Stimulated activated CD4-positive, alpha-beta T cell treated with anti-CD3 and anti-CD28 coated beads, Interleukin-1b, Interleukin-23, amount 100 ng/mL, for 24 hours (primary cell): ENCODE measurements at regions not wholly inside any gene's neighbourhood (a gene's known extent, or its start where the extent isn't known, plus 50 kb on each side); places are given as distances from the start of the nearest gene placed in this dataset.

Experiments used
- DNase-seq, 4 experiments: peaks; one replicate each; pipeline ENCODE4 v3.0.0-alpha.2; 2020; ENCODE audit warnings: low read depth in 4 of 4, low spot score in 1 of 4

GRCh38 chr13:76024151-76024550, 388.0 kb downstream of the LMO7 start:
- no peak for DNase-seq

GRCh38 chr13:76023652-76024051, 387.5 kb downstream of the LMO7 start:
- DNase-seq: no peak

DNA sequence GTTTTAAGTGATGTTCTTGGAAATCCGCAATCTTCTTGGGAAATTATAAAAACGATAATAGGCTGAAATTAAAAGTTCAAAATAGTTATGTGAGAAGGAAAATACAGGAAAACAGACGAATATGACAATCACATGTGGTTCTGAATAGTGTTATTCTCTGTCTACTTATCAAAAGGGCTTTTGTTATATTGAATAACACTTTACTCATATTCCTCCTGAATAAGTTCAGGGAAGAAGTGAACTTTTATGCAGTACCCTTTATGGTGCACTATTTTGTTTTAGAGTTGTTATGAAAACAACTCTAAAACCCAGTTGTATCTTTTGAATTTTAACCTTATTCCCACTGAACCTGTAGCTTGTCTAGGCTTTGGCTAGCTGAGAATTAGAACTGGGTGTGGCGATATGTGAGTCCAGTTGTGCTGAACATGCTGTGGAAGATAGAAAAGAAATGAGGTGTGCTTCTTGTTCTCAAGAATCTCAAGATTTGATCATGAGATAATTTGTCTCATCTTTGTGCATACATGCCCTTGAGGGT, 384.4 kb downstream of the LMO7 start:
- DNase-seq: no peak

DNA sequence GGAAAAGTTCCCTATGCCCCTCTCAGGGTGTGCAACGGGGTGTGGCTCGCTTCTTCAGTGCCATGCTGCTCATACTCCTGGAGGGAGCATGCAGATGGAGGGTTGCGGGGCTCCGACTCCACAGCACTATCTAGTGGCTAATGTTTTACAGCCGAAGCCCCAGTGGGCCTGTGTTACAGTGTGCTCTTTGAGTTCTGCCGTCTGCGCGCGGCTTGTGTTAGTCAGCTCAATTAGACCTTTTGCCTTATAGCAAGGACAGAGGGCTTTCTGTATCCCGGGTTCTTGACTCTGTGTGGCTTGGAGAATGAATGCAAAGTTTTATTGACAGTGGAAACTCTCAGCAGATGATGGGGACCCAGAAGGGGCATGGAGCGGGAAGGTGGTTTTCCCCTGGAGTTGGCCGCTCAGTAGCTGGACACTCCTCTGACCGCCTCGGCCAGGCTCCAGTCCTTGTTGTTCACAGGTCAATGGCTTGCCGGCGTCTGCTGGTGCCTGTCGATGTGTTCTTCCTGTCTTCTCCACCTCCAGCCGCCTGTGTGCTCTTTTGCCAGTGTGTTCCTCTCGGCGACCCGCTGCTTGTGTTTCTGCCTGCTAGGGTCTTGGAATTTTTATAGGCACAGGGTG, 383.4 kb downstream of the LMO7 start:
- DNase-seq: no peak

- DNase-seq: no peak
Observed at GRCh38 chr13:76017861-76018556, 381.9 kb downstream of the LMO7 start.

DNA sequence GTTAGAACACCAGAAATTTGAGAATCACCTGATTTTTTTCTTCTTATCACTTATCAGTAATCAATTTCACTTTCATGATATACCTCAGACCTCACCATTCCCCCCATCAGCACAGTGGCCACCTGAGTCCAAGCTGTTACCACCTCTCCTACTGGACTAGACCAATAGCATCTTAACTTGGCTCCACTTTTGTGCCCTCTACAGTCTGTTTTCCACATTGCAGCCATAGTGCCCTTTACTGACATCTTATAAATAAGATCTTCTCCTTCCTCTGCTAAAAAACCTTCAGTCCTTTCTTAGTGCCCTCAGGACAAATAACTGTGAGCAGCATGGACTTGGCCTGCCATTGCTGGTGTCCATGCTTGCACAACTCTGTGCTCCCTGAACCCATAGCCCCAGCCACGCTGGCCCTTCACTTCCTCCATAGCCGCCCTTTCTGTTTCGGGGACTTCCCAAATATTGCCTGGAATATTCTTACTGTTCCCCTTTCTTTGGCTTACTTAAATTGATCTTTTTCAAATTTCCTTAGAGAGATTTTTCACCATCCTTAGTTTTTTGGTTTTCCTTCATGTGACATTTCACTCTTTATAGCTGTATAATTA, 380.8 kb downstream of the LMO7 start:
- no peak for DNase-seq

DNA sequence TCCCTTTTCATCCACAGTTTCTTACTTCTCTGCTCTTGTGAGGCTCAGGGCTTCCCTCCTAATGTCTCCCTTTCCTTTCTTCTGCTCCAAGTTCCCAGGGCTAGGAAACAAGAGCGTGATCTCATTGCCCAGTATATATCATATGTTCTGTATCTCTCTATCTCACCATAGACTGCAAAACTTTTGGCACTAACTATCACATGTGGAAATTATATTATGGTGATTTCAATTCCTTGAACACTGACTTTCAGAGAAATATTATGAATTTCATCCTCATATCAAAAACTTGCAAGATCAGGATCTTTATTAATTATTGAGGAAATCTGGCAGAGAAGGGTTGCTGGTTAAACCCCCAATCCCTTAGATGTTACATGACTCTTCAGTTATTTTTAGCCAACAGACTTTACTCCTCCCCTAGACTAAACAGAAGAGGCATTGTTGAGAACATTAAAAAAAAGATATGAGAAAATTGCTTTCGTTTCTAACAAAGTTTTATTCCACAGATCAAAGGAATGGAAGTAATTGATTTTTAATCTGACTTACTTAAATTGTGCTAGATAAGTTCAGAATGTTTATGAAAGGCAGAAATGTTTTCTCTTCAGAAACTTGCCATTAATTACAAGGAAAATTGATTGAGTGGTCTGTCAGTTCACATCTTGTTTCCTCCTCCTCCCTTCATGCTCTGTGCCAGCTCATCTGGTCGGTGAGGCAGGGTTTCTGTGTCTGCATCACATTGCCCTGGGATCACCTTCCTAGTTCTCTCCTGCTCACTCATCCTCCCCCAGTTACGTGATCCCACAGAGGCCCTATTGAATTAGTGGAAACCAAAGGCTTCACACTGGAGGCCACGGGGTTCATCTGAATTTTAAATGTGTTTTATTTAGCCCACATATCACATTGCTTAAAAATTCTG, 378.5 kb downstream of the LMO7 start:
- DNase-seq: no peak

- no peak for DNase-seq
Observed at GRCh38 chr13:76012091-76012721, 376.1 kb downstream of the LMO7 start.

DNA sequence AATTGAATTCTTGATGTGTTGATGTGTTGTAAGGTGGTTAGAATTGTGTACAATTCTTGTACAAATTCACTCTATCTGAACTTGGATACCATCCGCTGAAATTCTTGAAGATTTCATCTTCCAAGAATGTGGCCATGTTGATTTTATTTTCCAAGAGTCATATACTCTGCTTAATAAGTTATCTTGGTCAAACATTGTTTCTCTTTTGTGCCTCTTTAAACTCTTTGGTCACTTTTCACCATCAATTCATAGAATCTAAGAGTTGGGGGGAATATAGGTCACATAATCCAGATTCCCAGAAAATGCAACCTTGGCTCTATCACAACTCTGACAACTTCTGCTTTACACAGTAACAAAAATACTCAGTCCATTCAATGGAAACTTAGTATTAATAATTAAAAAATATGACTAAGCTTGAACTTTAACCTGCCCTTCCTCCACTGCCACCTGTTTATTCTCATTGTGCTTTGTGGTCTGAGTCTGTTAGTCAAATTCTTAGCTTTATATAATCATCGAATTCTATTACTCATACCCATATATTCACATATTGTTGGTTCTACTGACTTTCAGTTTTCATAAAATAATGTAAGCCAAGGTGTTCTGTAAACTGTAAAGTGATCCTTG, 373.2 kb downstream of the LMO7 start:
- DNase-seq: no peak

DNA sequence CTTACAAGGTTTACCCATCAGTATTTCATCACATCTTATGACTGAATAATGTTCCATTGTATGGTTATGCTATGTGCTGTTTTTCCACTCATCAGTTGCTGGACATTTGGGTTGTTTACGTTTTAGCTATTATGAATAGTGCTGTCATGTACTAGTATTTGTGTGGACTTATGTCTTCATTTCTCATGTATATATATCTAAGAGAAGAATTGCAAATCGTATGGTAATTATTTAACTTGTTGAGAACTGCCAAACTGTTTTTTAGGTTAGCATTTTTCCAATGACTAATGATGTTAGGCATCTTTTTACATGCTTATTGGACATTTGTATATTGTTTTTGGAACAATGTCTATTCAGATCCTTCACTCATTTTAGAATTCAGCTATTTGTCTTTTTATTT, 368.3 kb downstream of the LMO7 start:
- DNase-seq: no peak

GRCh38 chr13:76000131-76000530, 364.0 kb downstream of the LMO7 start:
- DNase-seq: no peak

GRCh38 chr13:75996582-75996981, 360.5 kb downstream of the LMO7 start:
- DNase-seq: no peak

GRCh38 chr13:75995966-75996365, 359.8 kb downstream of the LMO7 start:
- DNase-seq: no peak

DNA sequence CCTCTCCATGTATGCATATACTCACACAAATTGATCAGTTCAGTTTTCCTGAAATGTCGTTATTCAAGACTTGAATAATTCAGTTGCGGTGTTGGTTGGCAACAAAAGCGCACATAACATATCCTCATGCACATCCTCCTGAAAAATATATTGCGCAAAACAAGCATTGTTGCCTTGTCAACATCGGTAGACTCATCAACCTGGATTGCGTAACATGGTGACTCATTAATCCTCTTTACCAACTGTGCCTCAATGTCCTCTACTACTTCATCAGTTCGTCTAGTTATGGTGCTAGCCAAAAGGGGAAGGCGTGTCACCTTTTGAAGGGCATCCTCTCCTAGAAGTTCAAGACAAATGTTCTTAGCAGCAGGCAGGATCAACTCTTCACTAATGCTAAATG, 357.7 kb downstream of the LMO7 start:
- DNase-seq: no peak

DNA sequence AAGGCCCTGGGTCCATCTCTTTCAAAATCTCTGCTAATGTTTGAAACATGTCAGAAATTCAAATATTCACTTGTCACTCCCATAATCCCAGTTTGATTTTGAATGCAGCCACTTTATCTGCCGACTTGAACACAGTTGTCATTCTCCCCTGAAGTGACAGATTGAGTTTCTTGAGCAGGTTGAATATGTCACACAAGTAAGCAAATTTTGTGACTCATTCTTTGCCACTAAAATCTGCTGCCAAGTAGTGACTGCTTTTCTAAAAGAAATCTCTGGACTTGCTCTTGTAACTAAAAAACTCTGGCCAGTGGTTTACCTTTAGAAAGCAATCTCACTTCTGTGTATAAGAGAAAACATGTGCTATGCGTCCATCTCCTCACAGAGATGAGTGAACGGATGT, 357.1 kb downstream of the LMO7 start:
- no peak for DNase-seq

GRCh38 chr13:75986818-75987217, 350.7 kb downstream of the LMO7 start:
- DNase-seq: no peak

GRCh38 chr13:75985132-75985531, 349.0 kb downstream of the LMO7 start:
- DNase-seq: no peak

GRCh38 chr13:75978818-75979217, 342.7 kb downstream of the LMO7 start:
- no peak for DNase-seq

GRCh38 chr13:75968103-75968838, 332.1 kb downstream of the LMO7 start:
- DNase-seq: no peak

DNA sequence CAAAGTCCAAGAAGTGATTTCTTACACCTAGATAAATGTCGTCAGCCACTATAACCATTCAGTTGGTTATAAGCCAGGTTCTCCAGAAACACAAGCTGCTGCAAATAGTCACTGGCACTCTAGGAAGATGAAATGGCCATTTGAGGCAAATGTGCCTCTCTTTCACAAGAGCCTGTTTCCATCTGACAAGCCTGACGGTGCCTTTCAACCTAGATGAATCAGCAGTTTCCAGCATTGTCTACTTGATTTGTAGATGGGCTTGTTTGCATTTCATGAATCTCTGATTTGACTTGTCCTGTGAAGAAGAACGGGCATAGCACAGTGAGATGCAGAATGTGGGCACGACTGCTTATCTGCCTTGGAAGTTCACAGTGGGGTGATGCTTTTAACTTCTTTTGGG, 327.2 kb downstream of the LMO7 start:
- no peak for DNase-seq
